ENCODE measurements at regions not wholly inside any gene's neighbourhood (a gene's known extent, or its start where the extent isn't known, plus 50 kb on each side); places are given as distances from the start of the nearest gene placed in this dataset.

DNA sequence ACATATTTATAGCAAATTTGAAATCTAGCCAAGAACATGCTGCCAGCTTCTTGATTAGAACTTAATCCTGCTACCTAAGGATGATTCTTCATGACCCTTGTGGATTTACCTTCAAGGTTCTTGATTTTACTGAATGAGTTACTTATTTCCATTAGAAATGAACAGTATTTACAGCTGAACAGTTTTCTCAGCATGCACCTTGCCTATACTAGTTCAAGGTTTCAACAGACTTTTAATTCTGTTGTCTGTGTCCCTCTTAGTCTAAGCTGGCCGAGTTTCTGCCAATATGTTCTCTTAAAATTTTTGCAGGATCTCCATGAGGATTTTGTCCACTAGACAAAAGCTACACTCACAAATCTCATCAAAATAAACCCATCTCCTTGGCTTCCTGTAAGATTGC lies 188.8 kb upstream of the ST8SIA4 start:
- H3K4me3 Mint-ChIP-seq = no peak overlapping the region
- TF ChIP-seq, protein P1, sequence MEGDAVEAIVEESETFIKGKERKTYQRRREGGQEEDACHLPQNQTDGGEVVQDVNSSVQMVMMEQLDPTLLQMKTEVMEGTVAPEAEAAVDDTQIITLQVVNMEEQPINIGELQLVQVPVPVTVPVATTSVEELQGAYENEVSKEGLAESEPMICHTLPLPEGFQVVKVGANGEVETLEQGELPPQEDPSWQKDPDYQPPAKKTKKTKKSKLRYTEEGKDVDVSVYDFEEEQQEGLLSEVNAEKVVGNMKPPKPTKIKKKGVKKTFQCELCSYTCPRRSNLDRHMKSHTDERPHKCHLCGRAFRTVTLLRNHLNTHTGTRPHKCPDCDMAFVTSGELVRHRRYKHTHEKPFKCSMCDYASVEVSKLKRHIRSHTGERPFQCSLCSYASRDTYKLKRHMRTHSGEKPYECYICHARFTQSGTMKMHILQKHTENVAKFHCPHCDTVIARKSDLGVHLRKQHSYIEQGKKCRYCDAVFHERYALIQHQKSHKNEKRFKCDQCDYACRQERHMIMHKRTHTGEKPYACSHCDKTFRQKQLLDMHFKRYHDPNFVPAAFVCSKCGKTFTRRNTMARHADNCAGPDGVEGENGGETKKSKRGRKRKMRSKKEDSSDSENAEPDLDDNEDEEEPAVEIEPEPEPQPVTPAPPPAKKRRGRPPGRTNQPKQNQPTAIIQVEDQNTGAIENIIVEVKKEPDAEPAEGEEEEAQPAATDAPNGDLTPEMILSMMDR (conservative IDR thresholded peaks at IDR 0.05) = no peak
- peaks cover 3% of the 10 kb centered on the region for H3K9me3 Mint-ChIP-seq
- DNase-seq (ENCODE audit: low read depth, low spot score) = no peak
- no peaks in the 10 kb centered on the region for H3K27me3 Mint-ChIP-seq (ENCODE audit: low read depth)
- no peak overlapping the region for H3K27ac Mint-ChIP-seq (ENCODE audit: unreplicated experiment)
- no peaks in the 10 kb centered on the region for H3K36me3 Mint-ChIP-seq (ENCODE audit: low read depth)
- H3K4me1 Mint-ChIP-seq = no peaks in the 10 kb centered on the region

DNA sequence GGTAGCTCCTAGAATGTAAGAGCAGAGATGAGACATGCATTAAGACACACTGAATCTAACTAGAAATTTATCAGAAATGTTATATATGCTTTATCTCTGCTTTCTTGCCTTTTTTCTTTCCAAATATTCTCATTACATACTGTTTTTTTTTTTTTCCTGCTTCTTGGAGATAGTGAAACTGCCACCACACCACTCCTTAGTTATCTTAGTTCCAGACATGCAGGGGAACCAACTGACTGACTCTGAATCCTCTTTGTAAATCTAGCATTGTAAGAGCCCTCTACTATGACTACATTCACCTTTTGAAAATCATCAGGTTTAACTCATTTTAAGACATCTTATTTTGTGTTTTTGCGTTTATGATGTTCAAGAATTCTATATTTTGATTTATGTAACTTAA lies 181.3 kb upstream of the ST8SIA4 start:
- Mint-ChIP-seq H3K9me3 (peaks cover 3% of the 10 kb centered on the region), H3K36me3 (ENCODE audit: low read depth) (no peaks in the 10 kb centered on the region), H3K4me3 (no peak overlapping the region), H3K27ac (ENCODE audit: unreplicated experiment) (no peak overlapping the region), H3K4me1 (no peaks in the 10 kb centered on the region), H3K27me3 (ENCODE audit: low read depth) (no peaks in the 10 kb centered on the region)
- TF ChIP-seq, protein P1 (conservative IDR thresholded peaks at IDR 0.05) = no peak
- DNase-seq (ENCODE audit: low read depth, low spot score) = no peak

DNA sequence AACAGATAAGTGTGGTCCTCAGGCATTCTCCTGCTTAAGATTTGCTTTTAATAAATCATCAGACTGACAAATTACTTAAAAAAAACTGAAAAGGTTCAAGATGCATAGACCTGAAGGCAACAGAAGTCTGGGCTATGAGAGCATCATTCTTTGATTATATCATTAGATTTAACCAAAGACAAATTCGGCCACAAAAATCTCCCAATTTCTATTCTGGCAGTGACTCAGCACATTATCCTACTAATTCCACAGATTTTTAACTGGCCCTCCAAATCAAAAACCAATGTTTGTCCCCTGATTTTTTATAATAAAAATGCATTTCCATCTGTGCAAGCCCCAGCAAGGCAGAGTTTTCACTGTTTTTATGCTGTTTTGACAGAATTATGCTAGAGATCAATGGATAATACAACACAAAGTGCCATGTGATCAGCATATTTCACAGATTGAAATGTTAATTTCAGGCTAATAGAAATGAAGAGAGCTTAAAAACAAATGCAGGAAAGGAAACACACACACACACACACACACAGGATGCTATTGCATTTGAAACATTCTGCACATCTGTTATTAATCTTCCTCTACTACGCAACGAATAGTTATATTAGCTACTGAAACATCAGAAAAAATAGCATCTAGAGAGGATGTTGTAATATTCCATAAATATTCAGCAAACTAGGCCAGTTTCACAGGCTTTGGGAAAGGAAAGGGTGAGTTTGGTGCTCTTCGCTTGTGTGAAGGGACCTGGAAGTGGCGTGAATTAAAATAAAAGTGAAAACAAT lies 177.6 kb upstream of the ST8SIA4 start:
- TF ChIP-seq, protein P1 (conservative IDR thresholded peaks at IDR 0.05) = no peak
- Mint-ChIP-seq H3K27me3 (ENCODE audit: low read depth) (no peaks in the 10 kb centered on the region), H3K4me3 (no peak overlapping the region), H3K9me3 (peaks cover 7% of the 10 kb centered on the region), H3K4me1 (no peaks in the 10 kb centered on the region), H3K36me3 (ENCODE audit: low read depth) (no peaks in the 10 kb centered on the region), H3K27ac (ENCODE audit: unreplicated experiment) (peak overlapping the region; percentile 30)
- DNase-seq (ENCODE audit: low read depth, low spot score) = no peak

DNA sequence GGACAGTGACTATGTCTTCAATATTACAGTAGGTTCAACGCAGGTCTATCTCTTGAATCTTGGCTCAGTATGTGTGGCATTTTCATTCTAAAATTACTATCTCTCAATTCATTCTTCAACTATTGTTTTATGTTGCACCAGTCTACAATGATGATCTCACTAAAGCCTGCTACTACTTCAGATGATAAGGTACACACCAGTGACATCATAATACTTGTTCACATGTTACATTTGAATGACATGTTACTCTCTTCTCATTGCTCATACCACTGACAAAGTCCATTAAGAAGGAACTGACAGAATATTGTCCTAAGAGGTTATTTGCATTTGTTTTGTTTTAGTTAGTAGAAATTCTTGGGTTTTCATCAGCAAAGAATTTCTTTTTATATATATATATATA lies 165.2 kb upstream of the ST8SIA4 start:
- DNase-seq (ENCODE audit: low read depth, low spot score) = no peak
- Mint-ChIP-seq H3K4me1 (no peaks in the 10 kb centered on the region), H3K27me3 (ENCODE audit: low read depth) (no peaks in the 10 kb centered on the region), H3K9me3 (peaks cover 1% of the 10 kb centered on the region), H3K36me3 (ENCODE audit: low read depth) (no peaks in the 10 kb centered on the region), H3K27ac (ENCODE audit: unreplicated experiment) (no peak overlapping the region), H3K4me3 (no peak overlapping the region)
- TF ChIP-seq, protein P1 (conservative IDR thresholded peaks at IDR 0.05) = no peak

DNA sequence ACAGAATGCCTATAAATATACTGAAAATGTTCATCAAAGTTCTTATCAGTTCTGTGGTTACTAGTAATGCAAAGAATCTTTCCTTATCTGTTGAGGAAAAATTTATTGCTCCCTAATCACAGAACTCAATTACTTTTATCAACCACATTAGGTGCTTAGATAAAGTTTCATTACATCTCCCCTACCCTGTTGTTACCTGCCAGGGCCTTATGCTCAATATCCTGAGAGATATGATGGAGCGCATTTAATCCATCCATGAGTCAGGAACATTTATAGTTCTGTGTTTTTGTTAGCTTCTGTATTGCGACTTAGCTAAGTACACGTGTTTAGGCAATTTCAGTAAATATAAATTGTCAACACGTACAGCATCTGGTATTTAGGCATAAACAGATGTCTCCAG lies 164.3 kb upstream of the ST8SIA4 start:
- no peak for DNase-seq (ENCODE audit: low read depth, low spot score)
- Mint-ChIP-seq H3K27me3 (ENCODE audit: low read depth) (no peaks in the 10 kb centered on the region), H3K27ac (ENCODE audit: unreplicated experiment) (peak overlapping the region; percentile 44), H3K4me3 (no peak overlapping the region), H3K4me1 (no peaks in the 10 kb centered on the region), H3K36me3 (ENCODE audit: low read depth) (no peaks in the 10 kb centered on the region), H3K9me3 (peaks cover 3% of the 10 kb centered on the region)
- TF ChIP-seq, protein P1 (conservative IDR thresholded peaks at IDR 0.05) = no peak
